Umbilical cord (tissue), 1 donor: ENCODE measurements at regions not wholly inside any gene's neighbourhood (a gene's known extent, or its start where the extent isn't known, plus 50 kb on each side); places are given as distances from the start of the nearest gene placed in this dataset.

Experiments used
- DNase-seq: peaks from one replicate; pipeline ENCODE4 v3.0.0-alpha.2; 2015; ENCODE audit warnings: low spot score

DNA sequence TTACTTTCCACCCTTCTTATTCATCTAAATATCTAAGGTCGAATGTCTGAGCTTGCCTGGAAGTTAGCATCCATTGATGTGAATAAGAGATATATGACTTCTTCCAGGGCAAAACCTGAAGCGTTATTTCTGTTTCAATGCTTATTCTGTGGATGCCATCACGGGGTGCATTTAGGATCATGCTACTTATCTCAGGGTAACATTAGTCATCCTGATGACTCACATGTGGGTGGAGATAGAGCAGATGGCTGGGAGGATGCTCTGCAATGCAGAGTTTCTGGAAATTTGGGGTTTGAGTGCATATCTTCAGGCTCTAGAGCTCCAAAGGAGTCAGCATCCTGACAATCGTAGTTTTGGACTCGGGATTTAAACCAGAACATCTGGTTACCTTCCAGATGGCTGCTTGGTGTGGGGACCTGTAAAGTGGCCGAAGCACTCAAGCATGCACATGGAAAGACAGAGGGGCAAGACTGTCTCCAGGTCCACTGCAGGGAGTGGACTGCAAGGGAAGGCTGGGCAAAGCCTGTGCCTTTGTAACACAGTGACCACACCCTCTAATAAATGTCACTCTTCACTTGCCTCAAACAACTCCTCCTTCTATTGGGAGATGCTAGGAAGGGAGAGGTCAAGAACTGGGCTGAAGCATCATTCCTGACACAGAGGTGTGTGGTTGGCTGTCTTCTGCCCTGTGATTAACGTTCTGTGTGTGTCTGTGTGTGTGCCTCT is 175.2 kb upstream of the SALL1 start:
- peak; percentile 90 for DNase-seq

DNA sequence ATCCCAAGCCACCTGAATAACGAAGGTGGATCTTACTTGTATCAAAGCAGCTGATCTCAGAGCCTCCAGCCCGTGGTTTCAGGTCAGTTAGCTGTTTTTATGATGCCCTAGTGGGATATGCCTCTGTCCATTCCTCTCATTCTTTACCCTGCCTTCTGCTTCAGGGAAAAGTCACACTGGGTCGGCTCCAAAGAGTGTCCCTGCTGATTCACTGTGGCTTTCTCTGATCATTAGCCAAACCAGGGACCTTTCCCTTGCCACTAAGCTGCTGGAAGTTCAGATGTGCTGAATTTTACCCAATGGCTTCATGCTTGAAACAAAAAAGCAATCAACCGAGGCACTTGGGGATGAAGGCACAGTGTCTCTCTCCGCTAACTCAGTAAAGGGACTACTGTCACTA is 170.2 kb upstream of the SALL1 start:
- DNase-seq, result no peak

DNA sequence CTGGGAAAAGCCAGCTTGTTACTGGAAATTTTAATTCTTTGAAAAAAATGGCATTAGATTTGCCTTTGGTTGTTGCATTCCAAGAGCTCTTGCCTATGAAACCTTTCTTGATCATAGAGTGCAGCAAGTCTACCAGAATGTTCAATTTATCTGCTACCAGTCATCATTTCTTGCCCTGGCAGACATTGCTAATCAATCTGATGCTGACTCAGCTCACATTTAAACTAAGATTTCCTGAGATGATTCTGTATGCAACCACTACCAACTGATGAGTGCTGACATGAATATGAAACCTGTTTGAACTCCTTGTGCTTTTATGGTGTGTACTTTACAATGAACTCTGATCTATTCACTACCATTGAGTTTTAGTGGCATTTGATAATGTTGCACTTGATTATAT is 166.5 kb upstream of the SALL1 start:
- DNase-seq, result no peak

DNA sequence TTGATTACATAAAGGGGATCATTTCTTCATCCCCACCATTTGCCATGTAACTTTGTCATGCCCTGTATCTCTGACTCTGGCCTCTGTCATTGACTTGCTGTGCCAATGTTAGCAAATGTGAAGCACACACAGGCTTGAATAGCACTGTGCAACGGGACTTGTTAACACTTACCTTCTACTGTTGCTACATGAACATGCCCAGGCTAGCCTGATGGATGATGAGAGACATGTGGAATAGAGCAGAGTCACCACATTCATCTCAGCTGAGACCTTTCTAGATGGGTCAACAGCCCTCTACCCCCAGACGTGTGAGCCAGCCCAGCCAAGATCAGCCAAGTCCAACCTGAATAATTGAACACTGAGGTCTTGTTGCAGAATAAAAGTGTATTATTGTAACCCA is 162.1 kb upstream of the SALL1 start:
- no peak for DNase-seq

DNA sequence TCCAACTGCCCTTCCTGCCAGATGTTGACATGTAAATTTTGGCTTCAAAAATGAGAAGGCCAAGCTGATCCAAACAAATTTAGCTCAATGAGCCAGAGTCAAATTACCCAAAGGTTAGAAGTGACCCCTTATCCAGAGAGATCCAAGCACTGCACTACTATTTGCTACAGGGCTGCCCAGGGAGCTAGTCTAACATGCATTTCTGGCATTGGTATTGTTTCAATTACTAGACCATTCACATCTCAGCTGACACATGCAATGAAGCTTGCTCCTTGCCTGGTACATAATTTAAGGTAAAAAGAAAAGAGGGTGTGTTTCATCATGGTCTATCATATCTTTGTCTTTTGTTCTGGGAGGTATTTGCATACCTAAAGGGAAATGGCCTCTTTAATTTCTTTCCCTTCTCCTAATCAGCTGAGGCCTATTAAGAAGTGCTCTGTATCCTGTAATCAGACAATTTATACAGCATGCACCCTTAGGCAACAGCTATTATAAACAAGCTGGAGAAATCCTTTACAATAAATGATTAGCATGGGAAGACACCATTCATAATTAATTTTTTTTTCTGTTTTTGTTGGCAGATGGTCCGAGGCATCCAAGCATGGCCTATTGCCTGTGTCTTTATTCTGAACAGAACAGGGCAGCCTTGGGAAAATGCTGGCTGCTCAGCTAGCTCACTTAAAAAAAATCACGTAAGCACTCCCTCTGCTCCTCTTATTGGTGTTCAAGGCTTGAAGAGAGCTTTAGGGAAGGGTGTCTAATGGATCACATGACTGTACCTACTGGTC is 161.5 kb upstream of the SALL1 start:
- no peak for DNase-seq

GRCh38 chr16:51310159-51310558 is 159.1 kb upstream of the SALL1 start:
- DNase-seq, result no peak

DNA sequence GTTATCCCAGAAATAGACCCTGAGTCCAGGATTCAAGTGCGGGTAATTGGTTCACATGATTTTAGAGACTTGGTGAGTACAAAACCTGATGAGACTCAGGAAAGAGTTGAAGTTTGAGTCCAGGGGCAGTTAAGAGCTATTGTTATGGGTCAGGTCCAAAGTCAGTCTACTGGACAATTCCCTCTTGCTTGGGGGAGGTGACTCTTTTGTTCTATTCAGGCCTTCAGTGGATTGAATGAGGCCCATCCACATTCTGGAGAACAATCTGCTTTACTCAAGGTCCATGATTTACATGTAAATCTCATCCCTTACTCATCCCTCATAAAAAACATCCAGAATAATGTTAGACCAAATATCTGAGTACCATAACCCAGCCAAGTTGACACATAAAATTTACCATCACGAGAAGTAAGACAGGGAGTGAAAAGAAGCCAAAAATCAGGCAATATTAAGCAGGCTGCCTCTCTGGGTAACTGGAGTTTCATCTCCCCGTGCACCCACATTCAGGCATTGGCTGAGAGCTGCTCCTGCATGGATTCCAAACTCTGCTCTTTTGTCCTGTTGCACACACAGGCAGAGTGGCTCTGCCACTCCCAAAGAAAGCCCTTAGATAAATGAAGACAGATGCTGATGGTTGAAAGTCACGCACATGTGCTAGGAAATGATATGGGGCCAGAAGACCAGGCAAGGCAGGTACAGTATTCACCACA is 156.0 kb upstream of the SALL1 start:
- DNase-seq, result no peak

DNA sequence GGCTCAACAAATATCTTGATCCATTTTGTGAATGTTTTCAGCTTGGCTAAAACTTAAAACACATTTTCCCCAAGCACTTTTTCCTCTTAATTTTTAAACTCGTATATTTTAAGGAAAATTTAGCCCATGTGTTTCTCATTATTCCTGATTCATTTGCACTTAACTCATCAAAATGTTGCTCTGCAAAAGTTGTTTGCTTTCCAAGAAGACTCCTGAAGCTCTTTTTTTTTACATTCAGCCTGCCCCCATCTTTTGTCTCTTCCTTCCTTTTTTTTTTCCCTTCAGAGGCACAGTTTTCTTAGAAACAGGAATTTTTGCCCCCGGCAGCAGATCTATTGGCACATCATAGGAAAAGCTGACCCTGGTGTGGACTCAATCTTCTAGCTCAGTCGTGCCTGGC is 155.0 kb upstream of the SALL1 start:
- no peak for DNase-seq

DNA sequence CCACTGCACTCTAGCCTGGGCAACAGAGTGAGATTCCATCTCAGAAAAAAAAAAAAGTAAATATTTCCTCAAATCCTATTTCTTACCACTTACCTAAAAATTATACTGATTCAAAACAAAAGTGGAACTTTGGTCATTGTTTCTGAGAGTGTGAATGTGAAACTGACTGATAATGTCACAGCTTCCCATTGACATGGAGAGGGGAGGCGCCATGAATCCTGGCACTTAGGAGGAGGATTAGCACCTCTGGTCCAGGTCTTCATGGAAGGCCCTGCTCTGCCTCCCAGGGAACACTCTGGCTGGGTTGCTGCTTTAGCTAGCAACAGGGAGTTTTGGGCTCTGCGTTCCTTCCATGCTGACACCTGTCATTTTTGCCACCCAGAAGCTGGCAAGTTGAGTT is 154.3 kb upstream of the SALL1 start:
- no peak for DNase-seq

GRCh38 chr16:51302042-51302441 is 151.0 kb upstream of the SALL1 start:
- no peak for DNase-seq

DNA sequence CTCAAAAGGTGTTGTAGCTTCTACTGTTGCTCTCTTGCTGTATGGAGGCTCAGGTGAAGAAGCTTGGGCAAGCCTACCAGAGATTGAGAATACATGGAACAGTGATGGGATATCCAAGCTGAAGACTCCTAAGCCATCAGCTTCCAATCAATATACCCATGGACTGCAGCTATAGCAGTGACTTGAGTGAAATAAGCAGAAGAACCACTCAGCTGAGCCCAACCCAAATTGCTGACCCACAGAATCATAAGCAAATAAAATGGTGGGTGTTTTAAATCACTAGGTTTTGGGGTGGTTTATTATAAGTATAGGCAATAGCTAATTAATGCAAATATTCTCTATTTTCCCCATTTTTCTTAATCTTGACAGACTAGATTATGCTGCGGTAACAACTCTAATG is 147.7 kb upstream of the SALL1 start:
- no peak for DNase-seq

DNA sequence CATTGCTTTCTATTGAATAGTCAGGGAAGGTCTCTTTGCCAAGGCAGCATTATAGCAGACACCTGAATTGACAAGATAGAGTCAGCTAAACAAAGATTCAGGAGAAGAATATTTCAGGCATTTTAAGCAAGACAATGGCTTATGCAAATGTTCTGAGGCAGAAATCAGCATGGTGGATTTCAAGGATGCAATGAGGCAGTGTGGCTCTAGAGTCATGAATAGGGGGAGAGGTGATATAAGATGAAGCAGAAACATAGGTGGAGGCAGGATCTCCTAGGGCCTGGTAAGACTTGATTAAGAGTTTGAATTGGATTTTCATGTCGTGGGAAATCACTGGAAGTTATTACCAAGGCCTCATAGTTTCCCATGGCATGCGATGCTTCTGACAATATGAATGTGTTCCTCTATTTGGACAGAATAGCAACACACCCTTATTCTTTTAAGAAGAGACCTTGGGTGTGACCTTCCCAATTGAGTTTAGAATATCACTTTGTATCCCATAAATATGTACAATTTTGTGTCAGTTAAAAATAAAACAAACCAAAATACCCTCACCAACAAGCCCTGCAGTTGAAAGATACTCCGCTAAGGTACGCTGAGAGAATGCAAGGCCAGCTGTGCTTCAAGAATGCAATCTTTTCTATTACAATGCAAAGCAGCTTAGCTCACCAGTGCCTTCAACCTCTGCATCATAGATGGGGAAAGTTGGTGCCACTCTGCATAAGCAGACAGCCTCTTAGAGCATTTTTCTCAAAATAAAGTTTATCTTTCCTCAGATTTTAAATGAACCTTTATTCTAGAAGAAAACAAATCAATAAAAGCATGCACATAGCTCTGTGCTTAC is 139.6 kb upstream of the SALL1 start:
- DNase-seq, result no peak

DNA sequence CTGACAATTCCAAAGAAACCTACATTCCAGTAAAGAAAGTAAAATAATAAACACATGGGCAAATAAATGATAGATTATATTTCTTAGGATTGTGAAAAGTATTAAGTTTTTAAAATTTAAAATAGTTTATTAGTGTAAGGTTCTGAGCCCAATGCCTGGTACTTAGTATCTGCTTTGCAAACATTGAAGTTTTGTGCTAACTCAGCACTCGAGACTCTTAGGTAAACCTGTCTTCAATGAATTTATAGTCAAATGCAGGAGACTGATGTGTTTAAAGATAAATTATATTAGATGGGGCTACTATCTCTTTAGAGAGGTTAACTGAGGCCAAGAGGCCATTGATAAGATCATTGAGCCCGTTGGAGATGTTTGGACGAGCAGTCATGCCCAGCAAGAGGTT is 138.3 kb upstream of the SALL1 start:
- no peak for DNase-seq

DNA sequence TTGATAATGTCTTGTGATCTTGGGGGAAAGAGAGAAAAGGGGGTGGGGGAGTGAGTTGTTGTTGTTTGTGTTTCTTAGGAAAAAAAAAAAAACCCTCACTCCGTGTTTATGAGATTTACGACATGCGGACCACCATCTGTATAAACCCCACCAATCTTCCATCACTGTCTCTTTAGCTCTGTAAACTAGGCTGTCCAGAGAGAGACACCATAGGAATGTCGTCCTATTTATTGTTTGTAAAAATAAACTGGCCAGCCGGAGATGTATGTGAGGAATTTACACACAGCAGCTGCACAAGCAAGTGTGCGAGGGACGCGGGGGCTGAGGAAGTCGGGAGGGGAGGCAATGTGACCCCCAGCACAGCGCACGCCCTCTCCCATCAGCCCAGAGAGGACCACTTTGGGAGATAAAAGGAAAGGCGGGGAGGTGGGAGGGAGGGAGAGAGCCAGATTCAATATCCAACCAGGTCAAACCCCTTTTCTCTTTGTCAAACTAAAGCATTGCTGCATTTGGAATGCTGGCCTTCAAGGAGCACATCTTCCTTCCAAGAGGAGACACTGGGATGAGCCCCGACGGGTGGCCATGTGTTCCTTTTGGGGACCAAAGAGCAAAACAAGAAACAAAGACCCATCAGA is 136.2 kb upstream of the SALL1 start:
- DNase-seq, result no peak

GRCh38 chr16:51286272-51286671 is 135.2 kb upstream of the SALL1 start:
- DNase-seq, result no peak

GRCh38 chr16:51276336-51276735 is 125.3 kb upstream of the SALL1 start:
- no peak for DNase-seq

DNA sequence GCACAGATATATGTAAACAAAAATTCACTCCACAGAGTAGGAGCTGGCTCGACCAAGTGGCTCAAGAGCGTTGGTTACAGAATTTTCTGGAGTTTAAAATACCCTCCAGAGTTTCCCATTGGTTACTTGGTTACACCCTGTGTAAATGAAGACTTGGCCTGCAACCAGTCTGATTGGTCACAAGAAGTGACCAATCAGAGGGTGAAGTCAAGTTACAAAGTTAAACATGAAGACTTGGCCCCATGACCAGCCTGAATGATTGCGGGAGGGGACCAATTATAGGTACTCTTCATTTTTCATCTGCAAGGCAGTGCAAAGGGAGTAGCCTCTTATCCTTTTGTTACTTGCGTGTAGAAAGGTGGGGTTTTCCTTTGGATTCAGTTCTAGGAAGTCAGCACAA is 121.3 kb upstream of the SALL1 start:
- DNase-seq, result no peak

GRCh38 chr16:51271156-51271701 is 120.2 kb upstream of the SALL1 start:
- DNase-seq, result peak; percentile 1

DNA sequence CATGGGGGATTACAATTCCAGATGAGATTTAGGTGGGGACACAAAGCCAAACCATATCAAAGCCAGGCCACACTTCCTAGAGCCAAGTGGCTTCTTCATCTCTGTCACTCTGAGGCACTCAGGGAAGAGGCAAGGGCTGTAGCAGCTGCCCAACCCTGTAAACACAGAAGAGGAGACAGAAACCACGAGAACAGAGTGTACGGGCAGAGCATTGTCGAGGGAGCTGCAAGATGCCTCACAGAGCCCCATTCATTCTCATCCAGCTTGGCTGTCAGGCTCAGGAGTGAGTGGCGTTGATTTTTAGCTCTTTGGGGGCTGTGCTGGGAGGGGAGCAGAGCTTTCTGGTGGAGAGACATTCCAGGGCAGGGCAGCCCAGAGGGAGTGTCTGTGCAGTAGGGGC is 117.2 kb upstream of the SALL1 start:
- DNase-seq, result no peak

GRCh38 chr16:51267681-51268080 is 116.6 kb upstream of the SALL1 start:
- no peak for DNase-seq

DNA sequence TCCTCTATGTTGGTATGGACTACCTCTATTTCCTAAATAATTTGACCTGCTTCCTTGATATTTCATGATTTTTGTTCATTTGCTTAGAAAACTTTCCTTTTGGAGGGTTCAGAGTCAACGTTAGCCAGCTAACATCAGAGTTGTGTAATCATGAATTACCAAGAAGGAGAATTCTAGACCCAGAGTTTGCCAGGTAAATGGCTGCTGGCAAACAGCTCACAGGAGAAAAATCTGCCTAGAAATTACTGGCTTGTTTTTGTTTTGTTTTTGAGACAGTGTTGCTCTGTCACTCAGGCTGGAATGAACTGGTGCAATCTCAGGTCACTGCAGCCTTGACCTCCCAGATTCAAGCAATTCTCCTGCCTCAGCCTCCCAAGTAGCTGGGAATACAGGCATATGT is 111.4 kb upstream of the SALL1 start:
- no peak for DNase-seq
